NOMO-1 treated with dmso at 0.1 percent for 144 hours (cell line): ENCODE measurements at regions not wholly inside any gene's neighbourhood (a gene's known extent, or its start where the extent isn't known, plus 50 kb on each side); places are given as distances from the start of the nearest gene placed in this dataset.
"Not testable (repeated sequence)": the region's sequence is repeated elsewhere in the genome, so short reads cannot be mapped to it uniquely, and the experiment has no call there.

Experiments
- DNase-seq: peaks from one replicate; lab custom pipeline; 2025; ENCODE audit not compliant: unreplicated experiment; lab: John Stamatoyannopoulos, UW

- no peak for DNase-seq
Measured at GRCh38 chrX:15127010-15127409, 142.9 kb downstream of the ASB9 start.

GRCh38 chrX:15116900-15117299 is 153.0 kb downstream of the ASB9 start:
- DNase-seq, result no peak

GRCh38 chrX:15114743-15115566 is 154.9 kb downstream of the ASB9 start:
- no peak for DNase-seq

- no peak for DNase-seq
Measured at GRCh38 chrX:15107367-15107988, 162.4 kb downstream of the ASB9 start.

GRCh38 chrX:15098505-15098904 is 171.4 kb downstream of the ASB9 start:
- no peak for DNase-seq

GRCh38 chrX:15087747-15088146 is 182.1 kb downstream of the ASB9 start:
- DNase-seq, result no peak

GRCh38 chrX:15073313-15073712 is 196.6 kb downstream of the ASB9 start:
- no peak for DNase-seq

- no peak for DNase-seq
Measured at GRCh38 chrX:15072880-15073279, 197.0 kb downstream of the ASB9 start.

GRCh38 chrX:15072259-15072658 is 197.6 kb downstream of the ASB9 start:
- DNase-seq, result no peak

GRCh38 chrX:15059474-15059873 is 186.3 kb downstream of the MOSPD2 start:
- DNase-seq, result no peak

GRCh38 chrX:15056044-15056443 is 182.8 kb downstream of the MOSPD2 start:
- DNase-seq, result no peak

GRCh38 chrX:15055146-15055930 is 182.1 kb downstream of the MOSPD2 start:
- DNase-seq, result no peak

GRCh38 chrX:15050395-15050794 is 177.2 kb downstream of the MOSPD2 start:
- no peak for DNase-seq

GRCh38 chrX:15043538-15043937 is 170.3 kb downstream of the MOSPD2 start:
- DNase-seq, result no peak

GRCh38 chrX:15033917-15034316 is 160.7 kb downstream of the MOSPD2 start:
- no peak for DNase-seq

- DNase-seq, result no peak
Measured at GRCh38 chrX:15017491-15017890, 144.3 kb downstream of the MOSPD2 start.

- no peak for DNase-seq
Measured at GRCh38 chrX:15016051-15016450, 142.8 kb downstream of the MOSPD2 start.

- DNase-seq, result no peak
Measured at GRCh38 chrX:15014281-15014680, 141.1 kb downstream of the MOSPD2 start.

- no peak for DNase-seq
Measured at GRCh38 chrX:15013461-15013860, 140.2 kb downstream of the MOSPD2 start.

- no peak for DNase-seq
Measured at GRCh38 chrX:14997271-14997670, 124.0 kb downstream of the MOSPD2 start.

- DNase-seq, result not testable (repeated sequence)
Measured at GRCh38 chrX:14984425-14984824, 111.2 kb downstream of the MOSPD2 start.
